NCI-H1105 treated with DMSO at 0.1 percent for 48 hours (cell line): ENCODE measurements at regions not wholly inside any gene's neighbourhood (a gene's known extent, or its start where the extent isn't known, plus 50 kb on each side); places are given as distances from the start of the nearest gene placed in this dataset.

Experiments used
- DNase-seq: peaks from one replicate; lab custom pipeline; 2025; lab: John Stamatoyannopoulos, UW

GRCh38 chr1:87781554-87781953 is 452.9 kb downstream of the LMO4 start:
- DNase-seq, result no peak

GRCh38 chr1:87783315-87783714 is 454.6 kb downstream of the LMO4 start:
- no peak for DNase-seq

- no peak for DNase-seq
These were observed 456.7 kb downstream of the LMO4 start for GRCh38 chr1:87785386-87785785.

- DNase-seq, result no peak
These were observed 457.5 kb downstream of the LMO4 start for GRCh38 chr1:87786229-87786628.

- DNase-seq, result no peak
These were observed 458.3 kb downstream of the LMO4 start for GRCh38 chr1:87786861-87787545.

- DNase-seq, result no peak
These were observed 458.9 kb downstream of the LMO4 start for GRCh38 chr1:87787551-87787950.

- no peak for DNase-seq
These were observed 462.1 kb downstream of the LMO4 start for GRCh38 chr1:87790756-87791155.

GRCh38 chr1:87791931-87792740 is 463.5 kb downstream of the LMO4 start:
- no peak for DNase-seq

- no peak for DNase-seq
These were observed 466.3 kb downstream of the LMO4 start for GRCh38 chr1:87794788-87795614.

- no peak for DNase-seq
These were observed 467.1 kb downstream of the LMO4 start for GRCh38 chr1:87795615-87796337.

GRCh38 chr1:87796471-87796901 is 467.8 kb downstream of the LMO4 start:
- no peak for DNase-seq

GRCh38 chr1:87799451-87799850 is 470.8 kb downstream of the LMO4 start:
- no peak for DNase-seq

- no peak for DNase-seq
These were observed 471.3 kb downstream of the LMO4 start for GRCh38 chr1:87800006-87800405.

- DNase-seq, result no peak
These were observed 474.7 kb downstream of the LMO4 start for GRCh38 chr1:87803375-87803774.

- DNase-seq, result no peak
These were observed 475.4 kb downstream of the LMO4 start for GRCh38 chr1:87804128-87804527.

- DNase-seq, result no peak
These were observed 477.1 kb downstream of the LMO4 start for GRCh38 chr1:87805666-87806378.

- no peak for DNase-seq
These were observed 477.9 kb downstream of the LMO4 start for GRCh38 chr1:87806379-87807094.

- no peak for DNase-seq
These were observed 481.5 kb downstream of the LMO4 start for GRCh38 chr1:87810166-87810565.

GRCh38 chr1:87812871-87813577 is 484.3 kb downstream of the LMO4 start:
- DNase-seq, result no peak

- DNase-seq, result no peak
These were observed 485.9 kb downstream of the LMO4 start for GRCh38 chr1:87814573-87814972.
